B cell (primary cell): ENCODE measurements at regions not wholly inside any gene's neighbourhood (a gene's known extent, or its start where the extent isn't known, plus 50 kb on each side); places are given as distances from the start of the nearest gene placed in this dataset.

ENCODE experiments used
- ATAC-seq: fragments of 200-7000 bp; cut with Tn5 transposase; one replicate; pipeline ENCODE4 v1.10.0; 2021; ENCODE audit warnings: low read depth, mild to moderate bottlenecking, moderate number of reproducible peaks, moderate library complexity
- CTCF ChIA-PET: fragments of 350-600 bp; sonication (Branson Sonifier 250); formaldehyde crosslinking; loops from one replicate; lab custom pipeline; 2021; ENCODE audit warnings: antibody characterized with exemption, inconsistent platforms; lab: Charles Lee
- POLR2A ChIA-PET: fragments of 350-600 bp; sonication (Branson Sonifier 250); formaldehyde crosslinking; loops from one replicate; lab custom pipeline; 2021; ENCODE audit warnings: antibody characterized with exemption; lab: Charles Lee
- DNase-seq: peaks from one replicate; pipeline ENCODE4 v3.0.0; 2013
- H2AFZ ChIP-seq: 2 replicates; pipeline ENCODE4 v1.6.1; 2012; ENCODE audit warnings: mild to moderate bottlenecking, low read depth, low read length; ENCODE audit not compliant: insufficient read depth, poor library complexity, severe bottlenecking
- H3K27ac ChIP-seq, 2 donors: 1 replicate in 1 of 2; 2 replicates in 1 of 2; pipeline ENCODE4 v1.5.1; 2012 to 2013; ENCODE audit warnings: low read length in 2 of 2, mild to moderate bottlenecking in 2 of 2, moderate library complexity in 1 of 2
- H3K27me3 ChIP-seq, 4 experiments: fragments of 200-600 bp in 1 of 4; sonication (generic) in 1 of 4; replicated peaks in 1 of 4; 1 replicate in 2 of 4; 2 replicates in 2 of 4; pipeline versions ENCODE4 v1.6.1 to v1.7.0; 2013 to 2016; ENCODE audit warnings: low read length in 3 of 4, mild to moderate bottlenecking in 2 of 4, mixed read lengths in 1 of 4, moderate library complexity in 1 of 4; ENCODE audit not compliant: insufficient read depth in 4 of 4, control insufficient read depth in 3 of 4; ENCODE audit errors: control extremely low read depth in 1 of 4
- H3K36me3 ChIP-seq, 2 experiments: replicated peaks in 1 of 2; 1 replicate in 1 of 2; 2 replicates in 1 of 2; pipeline versions ENCODE4 v1.6.1 to v1.7.1; 2013; ENCODE audit warnings: low read length in 1 of 2; ENCODE audit not compliant: insufficient read depth in 2 of 2, control insufficient read depth in 1 of 2; ENCODE audit errors: control extremely low read depth in 1 of 2, extremely low read depth in 1 of 2
- H3K4me1 ChIP-seq, 2 donors: fragments of 200-600 bp in 1 of 2; sonication (generic) in 1 of 2; 1 replicate in 1 of 2; 2 replicates in 1 of 2; pipeline versions ENCODE4 v1.5.1 to v1.6.1; 2013 to 2017; ENCODE audit warnings: low read length in 2 of 2; ENCODE audit not compliant: control insufficient read depth in 2 of 2, insufficient read depth in 2 of 2
- H3K4me2 ChIP-seq: replicated peaks from 2 replicates; pipeline ENCODE3; 2012; ENCODE audit warnings: mild to moderate bottlenecking, low read depth, low read length; ENCODE audit not compliant: poor library complexity, severe bottlenecking
- H3K4me3 ChIP-seq, 5 experiments: fragments of 200-600 bp in 1 of 5; sonication (generic) in 1 of 5; 1 replicate in 3 of 5; 2 replicates in 2 of 5; pipeline versions ENCODE4 v1.5.1 to v1.7.0; 2011 to 2016; ENCODE audit warnings: low read length in 4 of 5, mild to moderate bottlenecking in 4 of 5, low read depth in 2 of 5, control low read depth in 1 of 5, moderate library complexity in 1 of 5; ENCODE audit not compliant: insufficient read depth in 1 of 5; ENCODE audit errors: control extremely low read depth in 1 of 5, extremely low read depth in 1 of 5
- H3K79me2 ChIP-seq: fragments of 200-600 bp; sonication (generic); one replicate; pipeline ENCODE4 v1.6.0; 2016; ENCODE audit warnings: low read length; ENCODE audit not compliant: control insufficient read depth, insufficient read depth
- H3K9ac ChIP-seq: fragments of 200-600 bp; sonication (generic); 2 replicates; pipeline ENCODE4 v1.6.1; 2017; ENCODE audit warnings: mild to moderate bottlenecking, low read length, moderate library complexity
- H3K9me3 ChIP-seq, 3 donors: one replicate each; pipeline versions ENCODE4 v1.6.1 to v1.7.1; 2013; ENCODE audit warnings: low read length in 2 of 3; ENCODE audit not compliant: control insufficient read depth in 2 of 3, insufficient read depth in 1 of 3; ENCODE audit errors: control extremely low read depth in 1 of 3
- H4K20me1 ChIP-seq: 2 replicates; pipeline ENCODE4 v1.6.0; 2012; ENCODE audit warnings: mild to moderate bottlenecking, low read length; ENCODE audit not compliant: insufficient read depth, control insufficient read depth, poor library complexity, severe bottlenecking
- H3K27ac Mint-ChIP-seq: one replicate; pipeline ENCODE4 v1.8.0; 2021; ENCODE audit warnings: mixed read lengths
- H3K27me3 Mint-ChIP-seq: one replicate; pipeline ENCODE4 v1.8.0; 2021; ENCODE audit warnings: mixed read lengths
- H3K4me1 Mint-ChIP-seq: one replicate; pipeline ENCODE4 v1.8.0; 2021; ENCODE audit warnings: mixed read lengths
- H3K4me3 Mint-ChIP-seq: one replicate; pipeline ENCODE4 v1.8.0; 2021; ENCODE audit warnings: mixed read lengths
- H3K9me3 Mint-ChIP-seq: one replicate; pipeline ENCODE4 v1.8.0; 2022; ENCODE audit warnings: mixed read lengths; ENCODE audit not compliant: insufficient read depth
- CTCF ChIP-seq: fragments of 200-600 bp; IDR thresholded peaks from one replicate; pipeline ENCODE4 v1.8.0; 2022; ENCODE audit warnings: antibody characterized with exemption, mild to moderate bottlenecking
- EZH2 ChIP-seq: IDR thresholded peaks from 2 replicates; pipeline ENCODE4 v1.6.1; 2012; ENCODE audit warnings: borderline replicate concordance, low read depth, mild to moderate bottlenecking, moderate library complexity, low read length; ENCODE audit not compliant: insufficient read depth, poor library complexity, severe bottlenecking
- WGBS: methylation state at CpG from one replicate; pipeline ENCODE4 v1.1.5; 2013; ENCODE audit warnings: missing lambda C conversion rate; ENCODE audit not compliant: insufficient coverage; 5-methylcytosine and 5-hydroxymethylcytosine counted together
- intact Hi-C: fragments of 100-400 bp; cut with micrococcal nuclease; formaldehyde crosslinking; loops from one replicate; pipeline ENCODE4 v1.10.0; 2022

DNA sequence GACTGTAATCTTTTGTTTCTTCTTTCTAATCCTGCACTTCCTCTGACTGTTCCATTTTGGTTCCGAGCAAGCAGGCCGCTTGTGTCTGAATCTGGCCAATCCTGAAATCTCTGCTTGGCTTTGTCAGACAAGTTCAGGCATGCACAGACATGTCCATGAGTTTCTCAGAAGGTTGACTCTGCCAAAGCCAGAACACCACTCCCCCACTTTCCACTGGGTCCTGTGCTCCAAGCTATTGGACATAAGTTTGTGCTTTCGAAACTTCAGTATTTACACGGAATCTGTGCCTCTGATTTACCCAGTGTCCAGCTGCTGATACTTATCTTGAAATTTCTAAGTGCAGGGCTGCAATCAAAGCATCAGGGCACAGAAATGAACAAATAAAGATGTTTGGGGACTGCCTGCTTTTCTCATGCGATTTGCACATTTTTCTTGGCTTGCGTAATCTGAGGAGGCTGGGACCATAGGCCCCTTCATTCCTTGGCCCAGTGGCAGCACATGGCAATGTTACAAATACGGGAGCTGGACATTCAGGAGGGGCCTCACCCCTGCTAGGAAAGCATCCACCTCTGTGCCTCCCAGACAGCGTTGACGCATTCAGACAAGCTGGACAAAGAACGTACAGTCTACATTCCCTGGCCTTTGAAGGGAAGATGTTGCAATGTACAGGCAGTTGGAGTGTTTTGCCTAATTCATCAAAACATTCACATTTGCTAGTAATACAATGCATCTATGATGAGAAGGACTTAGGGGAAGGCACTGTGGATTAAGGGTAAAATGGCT, 209.2 kb upstream of the PAPPA start:
- Histone ChIP-seq H3K27me3 (no peaks in the 10 kb centered on the region), H3K4me2 (no peak overlapping the region), H3K4me3 (no peak overlapping the region), H3K9ac (no peak overlapping the region), H2AFZ (no peak overlapping the region), H4K20me1 (no peaks in the 10 kb centered on the region), H3K27ac (no peak overlapping the region), H3K4me1 (no peaks in the 10 kb centered on the region), H3K36me3 (no peaks in the 10 kb centered on the region), H3K79me2 (no peaks in the 10 kb centered on the region), H3K9me3 (no peaks in the 10 kb centered on the region)
- WGBS = 90% methylated on average over 7 of the region's 10 CpGs
- H3K27me3 Mint-ChIP-seq = no peaks in the 10 kb centered on the region
- H3K4me1 Mint-ChIP-seq = no peaks in the 10 kb centered on the region
- ATAC-seq (no peak), DNase-seq (no peak)
- no peak overlapping the region for H3K4me3 Mint-ChIP-seq
- H3K9me3 Mint-ChIP-seq = no peaks in the 10 kb centered on the region
- POLR2A ChIA-PET = no interaction called here
- TF ChIP-seq EZH2 (no peak), CTCF (no peak)
- intact Hi-C loops = no loop called here
- H3K27ac Mint-ChIP-seq = no peak overlapping the region
- CTCF ChIA-PET = no interaction called here

DNA sequence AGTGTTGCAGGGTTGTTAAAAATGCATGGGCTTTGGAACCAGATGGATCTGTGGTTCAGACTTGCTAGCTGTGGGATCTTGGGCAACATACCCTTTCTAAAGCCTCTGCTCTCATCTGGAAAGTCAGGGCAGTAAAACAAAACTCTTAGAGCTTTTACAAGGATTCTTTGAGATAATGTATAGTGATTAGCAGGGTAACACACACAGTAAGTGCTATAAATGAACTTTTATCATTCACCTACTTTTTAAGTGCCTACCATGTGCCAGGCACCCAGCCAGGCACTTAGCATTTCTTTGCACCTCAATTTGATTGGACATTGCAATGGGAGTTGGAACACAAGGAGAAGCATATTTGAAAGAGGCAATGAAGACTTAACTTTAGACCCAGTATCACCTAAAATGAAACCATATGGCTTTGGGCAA, 208.6 kb upstream of the PAPPA start:
- Mint-ChIP-seq H3K9me3 (no peaks in the 10 kb centered on the region), H3K4me3 (no peak overlapping the region), H3K4me1 (no peaks in the 10 kb centered on the region), H3K27me3 (no peaks in the 10 kb centered on the region), H3K27ac (no peak overlapping the region)
- ATAC-seq (no peak), DNase-seq (no peak)
- TF ChIP-seq EZH2 = no peak
- TF ChIP-seq CTCF = no peak
- H3K36me3 ChIP-seq = no peaks in the 10 kb centered on the region
- ChIA-PET POLR2A (no interaction called here), CTCF (no interaction called here)
- intact Hi-C loops = no loop called here
- H3K4me1 ChIP-seq = no peaks in the 10 kb centered on the region
- H3K4me2 ChIP-seq = no peak overlapping the region
- H3K27me3 ChIP-seq = no peaks in the 10 kb centered on the region
- H3K4me3 ChIP-seq = no peak overlapping the region
- no peak overlapping the region for H2AFZ ChIP-seq
- no peak overlapping the region for H3K9ac ChIP-seq
- H4K20me1 ChIP-seq = no peaks in the 10 kb centered on the region
- H3K79me2 ChIP-seq = no peaks in the 10 kb centered on the region
- no peaks in the 10 kb centered on the region for H3K9me3 ChIP-seq
- H3K27ac ChIP-seq = no peak overlapping the region
